T-helper 17 cell (primary cell): ENCODE measurements at regions not wholly inside any gene's neighbourhood (a gene's known extent, or its start where the extent isn't known, plus 50 kb on each side); places are given as distances from the start of the nearest gene placed in this dataset.
A peak's percentile ranks its signal among the peaks of the same experiment; 100 is the strongest.

Experiments
- ATAC-seq: fragments of 150-1000 bp; cut with Tn5 transposase; 2 replicates; pipeline ENCODE4 v1.10.0; 2021; ENCODE audit warnings: mild to moderate bottlenecking, moderate library complexity
- DNase-seq, 3 donors: peaks; one replicate each; pipeline versions ENCODE4 v3.0.0 to v3.0.0-alpha.2; 2020 to 2021
- H3K9me3 ChIP-seq: one replicate; pipeline ENCODE4 v1.7.0; 2013; ENCODE audit warnings: low read length, mild to moderate bottlenecking; ENCODE audit not compliant: control insufficient read depth, poor library complexity, severe bottlenecking
- H3K27ac Mint-ChIP-seq: one replicate; pipeline ENCODE4 v1.8.0; 2022; ENCODE audit warnings: mild to moderate bottlenecking, moderate library complexity, mixed read lengths
- H3K27me3 Mint-ChIP-seq: one replicate; pipeline ENCODE4 v1.8.0; 2022; ENCODE audit warnings: mixed read lengths
- H3K36me3 Mint-ChIP-seq: one replicate; pipeline ENCODE4 v1.8.0; 2022; ENCODE audit warnings: low read depth, mixed read lengths
- H3K4me1 Mint-ChIP-seq: one replicate; pipeline ENCODE4 v1.8.0; 2022; ENCODE audit warnings: mild to moderate bottlenecking, mixed read lengths
- H3K4me3 Mint-ChIP-seq: one replicate; pipeline ENCODE4 v1.8.0; 2022; ENCODE audit warnings: mild to moderate bottlenecking, moderate library complexity, mixed read lengths

GRCh38 chr1:58903514-58904298, 119.9 kb upstream of the JUN start:
- H3K4me3 Mint-ChIP-seq = peak overlapping the region; percentile 91
- no peaks in the 10 kb centered on the region for H3K27me3 Mint-ChIP-seq
- peaks cover 8% of the 10 kb centered on the region for H3K4me1 Mint-ChIP-seq
- H3K27ac Mint-ChIP-seq = peak overlapping the region; percentile 9
- H3K9me3 ChIP-seq = no peaks in the 10 kb centered on the region
- no peaks in the 10 kb centered on the region for H3K36me3 Mint-ChIP-seq
- ATAC-seq (peak; percentile 92), DNase-seq (peak; percentile 40 to 54 (median 44))

- Mint-ChIP-seq H3K36me3 (no peaks in the 10 kb centered on the region), H3K27me3 (no peaks in the 10 kb centered on the region), H3K4me1 (peaks cover 8% of the 10 kb centered on the region), H3K4me3 (peak overlapping the region; percentile 91), H3K27ac (peak overlapping the region; percentile 61)
- no peak for ATAC-seq
- DNase-seq = no peak
- no peaks in the 10 kb centered on the region for H3K9me3 ChIP-seq
These were observed 120.7 kb upstream of the JUN start for GRCh38 chr1:58904299-58905125.

DNA sequence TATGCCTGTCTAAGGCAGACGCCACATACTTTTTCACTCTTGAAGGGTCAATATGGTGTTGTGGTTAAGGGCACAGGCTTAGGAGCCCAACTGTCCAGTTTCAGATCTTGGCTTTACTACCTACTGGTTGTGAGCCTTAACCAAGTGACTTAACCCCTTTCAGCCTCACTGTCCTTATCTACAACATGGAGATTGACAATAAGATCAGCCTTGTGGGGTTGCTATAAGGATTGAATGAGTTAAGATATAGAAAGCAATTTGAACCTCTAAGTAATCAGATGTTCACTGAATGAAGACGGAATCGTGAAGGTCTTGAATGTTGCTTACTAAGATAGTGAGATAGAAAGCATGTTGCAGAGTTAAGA, 121.3 kb upstream of the JUN start:
- no peak for ATAC-seq
- no peaks in the 10 kb centered on the region for H3K27me3 Mint-ChIP-seq
- peaks cover 8% of the 10 kb centered on the region for H3K4me1 Mint-ChIP-seq
- H3K4me3 Mint-ChIP-seq = peak overlapping the region; percentile 70
- peak overlapping the region; percentile 61 for H3K27ac Mint-ChIP-seq
- DNase-seq = no peak
- no peaks in the 10 kb centered on the region for H3K36me3 Mint-ChIP-seq
- H3K9me3 ChIP-seq = no peaks in the 10 kb centered on the region

- H3K4me3 Mint-ChIP-seq = no peak overlapping the region
- H3K27me3 Mint-ChIP-seq = no peaks in the 10 kb centered on the region
These were observed 121.9 kb upstream of the JUN start for GRCh38 chr1:58905628-58906221.

GRCh38 chr1:58907398-58907797, 123.6 kb upstream of the JUN start:
- H3K9me3 ChIP-seq = no peaks in the 10 kb centered on the region
- ATAC-seq (no peak), DNase-seq (no peak)
- peaks cover 8% of the 10 kb centered on the region for H3K4me1 Mint-ChIP-seq
- no peak overlapping the region for H3K4me3 Mint-ChIP-seq
- no peaks in the 10 kb centered on the region for H3K36me3 Mint-ChIP-seq
- H3K27me3 Mint-ChIP-seq = no peaks in the 10 kb centered on the region
- H3K27ac Mint-ChIP-seq = no peak overlapping the region

More at GRCh38 chr1:58905628-58906221, 121.9 kb upstream of the JUN start:
- peak overlapping the region; percentile 61 for H3K27ac Mint-ChIP-seq
- ATAC-seq (no peak), DNase-seq (no peak)
- no peaks in the 10 kb centered on the region for H3K36me3 Mint-ChIP-seq
- H3K4me1 Mint-ChIP-seq = peaks cover 8% of the 10 kb centered on the region
- H3K9me3 ChIP-seq = no peaks in the 10 kb centered on the region

DNA sequence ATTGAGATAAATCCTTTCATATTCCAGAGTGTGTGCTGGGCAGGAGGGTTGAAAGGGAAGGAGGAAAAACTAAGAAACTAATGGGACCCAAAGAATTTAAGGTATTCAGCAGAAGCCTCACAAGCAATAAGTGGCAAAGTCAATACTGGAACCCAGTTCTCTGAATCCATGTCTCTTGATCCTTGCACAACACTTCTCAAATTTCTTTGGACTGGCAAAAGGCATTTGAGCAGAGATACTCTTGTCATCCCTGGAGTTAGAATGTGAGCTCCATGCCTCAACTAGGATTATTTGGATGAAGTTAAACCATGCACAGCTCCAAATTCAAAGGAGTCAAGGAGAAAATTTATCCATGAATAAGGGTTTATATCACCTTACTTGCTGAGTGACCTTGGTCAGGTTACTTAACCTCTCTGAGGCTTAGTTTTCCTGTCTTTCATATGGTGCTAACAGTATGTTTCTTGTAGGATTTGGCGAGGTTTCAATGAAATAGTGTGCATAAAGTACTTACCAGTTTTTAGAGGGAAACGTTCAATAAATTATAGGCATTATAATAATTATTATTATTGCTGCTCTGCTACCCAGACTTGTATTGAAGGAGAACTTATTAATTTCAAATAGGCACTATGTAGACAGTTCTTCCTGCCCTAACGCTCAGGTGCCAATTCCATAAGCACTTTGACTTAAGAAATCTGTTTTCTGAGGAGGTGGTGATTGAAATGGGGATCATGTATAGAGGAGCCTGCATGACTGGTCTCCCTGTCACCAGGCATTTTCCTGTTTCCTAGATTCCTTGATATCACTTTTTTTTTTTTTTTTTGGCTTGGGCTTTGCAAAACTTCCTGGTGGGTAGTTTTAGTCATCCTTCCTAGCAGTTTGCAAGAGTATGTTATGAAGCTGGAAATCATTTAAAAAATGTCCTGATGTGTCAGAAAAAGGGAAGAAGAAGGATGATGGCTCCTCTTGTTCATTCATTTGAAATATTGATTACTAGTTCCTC, 125.0 kb upstream of the JUN start:
- Mint-ChIP-seq H3K4me1 (peaks cover 8% of the 10 kb centered on the region), H3K4me3 (no peak overlapping the region), H3K27me3 (no peaks in the 10 kb centered on the region), H3K36me3 (no peaks in the 10 kb centered on the region), H3K27ac (no peak overlapping the region)
- H3K9me3 ChIP-seq = no peaks in the 10 kb centered on the region
- ATAC-seq (no peak), DNase-seq (no peak)

- Mint-ChIP-seq H3K27ac (no peak overlapping the region), H3K4me1 (no peaks in the 10 kb centered on the region), H3K27me3 (no peaks in the 10 kb centered on the region), H3K36me3 (no peaks in the 10 kb centered on the region), H3K4me3 (no peak overlapping the region)
- ATAC-seq (no peak), DNase-seq (no peak)
- no peaks in the 10 kb centered on the region for H3K9me3 ChIP-seq
These were observed 126.3 kb upstream of the JUN start for GRCh38 chr1:58909914-58910681.

DNA sequence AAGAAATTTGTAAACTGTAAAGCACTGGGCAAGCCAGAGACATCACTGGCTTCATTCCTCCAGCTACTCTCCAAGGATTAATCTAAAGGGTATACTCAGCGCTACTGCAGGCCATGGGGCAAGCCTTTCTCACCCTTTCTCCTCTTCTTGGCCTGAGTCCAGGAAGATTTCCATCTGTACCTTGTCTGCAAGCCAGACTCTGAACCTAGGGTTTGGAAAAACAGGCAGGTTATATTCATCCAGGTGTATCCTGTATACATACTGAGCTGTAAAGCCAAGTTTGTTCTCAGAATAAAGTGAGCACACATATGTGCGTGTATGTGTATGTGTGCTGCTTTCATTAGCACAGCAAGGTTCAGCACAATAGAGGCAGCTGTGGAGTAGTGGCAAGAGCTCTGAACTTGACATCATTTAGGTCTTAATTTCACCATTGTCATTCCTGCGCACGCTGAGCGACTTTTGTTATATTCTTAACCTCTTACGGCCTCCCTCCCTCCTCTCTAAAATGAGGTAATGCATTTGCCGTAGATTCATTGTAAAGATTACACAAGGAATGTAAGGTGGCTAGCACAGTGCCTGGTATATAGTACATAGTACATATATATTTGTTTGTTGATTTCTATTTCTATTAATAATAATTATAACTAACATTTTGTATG, 128.1 kb upstream of the JUN start:
- peaks cover 2% of the 10 kb centered on the region for H3K4me1 Mint-ChIP-seq
- H3K36me3 Mint-ChIP-seq = no peaks in the 10 kb centered on the region
- H3K27me3 Mint-ChIP-seq = no peaks in the 10 kb centered on the region
- H3K9me3 ChIP-seq = no peaks in the 10 kb centered on the region
- ATAC-seq (no peak), DNase-seq (no peak)
- no peak overlapping the region for H3K27ac Mint-ChIP-seq
- no peak overlapping the region for H3K4me3 Mint-ChIP-seq

DNA sequence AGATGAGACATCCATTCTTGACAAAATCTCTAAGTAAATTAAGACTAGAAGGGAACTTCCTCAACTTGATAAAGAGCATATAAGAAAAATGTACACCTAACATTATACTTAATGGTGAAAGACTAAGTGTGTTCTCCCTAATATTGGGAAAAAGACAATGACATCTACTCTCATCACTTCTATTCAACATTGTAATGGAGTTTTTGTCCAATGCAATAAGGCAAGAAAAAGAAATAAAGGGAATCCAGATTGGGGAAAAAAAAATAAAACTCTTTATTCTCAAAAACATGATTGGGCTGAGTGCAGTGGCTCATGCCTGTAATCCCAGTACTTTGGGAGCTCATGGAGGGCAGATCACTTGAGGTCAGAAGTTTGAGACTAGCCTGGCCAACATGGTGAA, 131.1 kb upstream of the JUN start:
- H3K4me3 Mint-ChIP-seq = no peak overlapping the region
- H3K27ac Mint-ChIP-seq = no peak overlapping the region
- DNase-seq (no peak), ATAC-seq (no peak)
- H3K36me3 Mint-ChIP-seq = no peaks in the 10 kb centered on the region
- H3K27me3 Mint-ChIP-seq = no peaks in the 10 kb centered on the region
- peaks cover 2% of the 10 kb centered on the region for H3K4me1 Mint-ChIP-seq
- H3K9me3 ChIP-seq = no peaks in the 10 kb centered on the region

- Mint-ChIP-seq H3K27me3 (no peaks in the 10 kb centered on the region), H3K27ac (no peak overlapping the region), H3K36me3 (no peaks in the 10 kb centered on the region), H3K4me3 (no peak overlapping the region), H3K4me1 (peaks cover 6% of the 10 kb centered on the region)
- H3K9me3 ChIP-seq = no peaks in the 10 kb centered on the region
- no peak for ATAC-seq
- no peak for DNase-seq
These were observed 133.6 kb upstream of the JUN start for GRCh38 chr1:58917436-58917835.

GRCh38 chr1:58919226-58919958, 135.5 kb upstream of the JUN start:
- Mint-ChIP-seq H3K4me1 (peaks cover 15% of the 10 kb centered on the region), H3K36me3 (no peaks in the 10 kb centered on the region), H3K27ac (no peak overlapping the region), H3K4me3 (no peak overlapping the region), H3K27me3 (no peaks in the 10 kb centered on the region)
- DNase-seq = no peak
- ATAC-seq = no peak
- H3K9me3 ChIP-seq = no peaks in the 10 kb centered on the region
